ENCODE measurements at regions not wholly inside any gene's neighbourhood (a gene's known extent, or its start where the extent isn't known, plus 50 kb on each side); places are given as distances from the start of the nearest gene placed in this dataset.
A peak's percentile ranks its signal among the peaks of the same experiment; 100 is the strongest.

GRCh38 chr7:118111347-118111746, 72.6 kb upstream of the LSM8 start:
- Histone ChIP-seq H3K9ac (no peak overlapping the region), H3K36me3 (no peaks in the 10 kb centered on the region), H4K20me1 (no peaks in the 10 kb centered on the region), H3K4me3 (no peak overlapping the region), H3K4me2 (peak overlapping the region in 4 of 11 experiments; percentile 33 to 62 (median 52); a peak in 6 of 22 replicates), H3K27me3 (no peaks in the 10 kb centered on the region), H3K27ac (peak overlapping the region in 3 of 11 experiments; percentile 21 to 52 (median 41); a peak in 3 of 22 replicates), H3K4me1 (peaks cover 0 to 27% (median 0%) of the 10 kb centered on the region in 10 experiments; a peak in 7 of 20 replicates), H3K9me3 (replicated peaks in 1 of 11) (peaks cover 20 to 30% (median 29%) of the 10 kb centered on the region in 11 experiments)
- TF ChIP-seq Cebpa-rat (IDR thresholded peaks at IDR 0.05) = no peak

- Histone ChIP-seq H3K4me2 (no peak overlapping the region), H3K27ac (no peak overlapping the region), H3K4me1 (peaks cover 0 to 24% (median 0%) of the 10 kb centered on the region in 10 experiments; a peak in 7 of 20 replicates), H3K4me3 (no peak overlapping the region), H4K20me1 (no peaks in the 10 kb centered on the region), H3K36me3 (no peaks in the 10 kb centered on the region), H3K9me3 (replicated peaks in 1 of 11) (peaks cover 23 to 53% (median 43%) of the 10 kb centered on the region in 11 experiments), H3K27me3 (no peaks in the 10 kb centered on the region), H3K9ac (no peak overlapping the region)
- TF ChIP-seq Cebpa-rat (IDR thresholded peaks at IDR 0.05) = no peak
These were observed 69.8 kb upstream of the LSM8 start for GRCh38 chr7:118114175-118114574.

- Histone ChIP-seq H3K4me2 (peak overlapping the region in 9 of 11 experiments; percentile 8 to 54 (median 32); a peak in 12 of 22 replicates), H4K20me1 (no peaks in the 10 kb centered on the region), H3K9me3 (replicated peaks in 1 of 11) (peaks cover 5 to 31% (median 10%) of the 10 kb centered on the region in 11 experiments; a peak in 21 of 22 replicates), H3K4me3 (no peak overlapping the region), H3K27ac (no peak overlapping the region), H3K36me3 (no peaks in the 10 kb centered on the region), H3K9ac (no peak overlapping the region), H3K27me3 (no peaks in the 10 kb centered on the region), H3K4me1 (peaks cover 0 to 12% (median 10%) of the 10 kb centered on the region in 10 experiments; a peak in 13 of 20 replicates)
- no peak for TF ChIP-seq Cebpa-rat (IDR thresholded peaks at IDR 0.05)
These were observed 54.7 kb upstream of the LSM8 start for GRCh38 chr7:118129041-118129795.

- no peak overlapping the region for H3K9ac ChIP-seq
- H3K4me2 ChIP-seq = no peak overlapping the region
- TF ChIP-seq Cebpa-rat (IDR thresholded peaks at IDR 0.05) = no peak
- H3K27me3 ChIP-seq = no peaks in the 10 kb centered on the region
- H3K4me3 ChIP-seq = no peak overlapping the region
- peaks cover 0 to 12% (median 10%) of the 10 kb centered on the region in 10 experiments; a peak in 13 of 20 replicates for H3K4me1 ChIP-seq
- H3K27ac ChIP-seq = no peak overlapping the region
- no peaks in the 10 kb centered on the region for H3K36me3 ChIP-seq
- no peaks in the 10 kb centered on the region for H4K20me1 ChIP-seq
- H3K9me3 ChIP-seq (replicated peaks in 1 of 11) = peaks cover 14 to 28% (median 21%) of the 10 kb centered on the region in 11 experiments; a peak in 21 of 22 replicates
These were observed 51.2 kb upstream of the LSM8 start for GRCh38 chr7:118132764-118133163.

All from BLaER1 treated with 17β-estradiol and CSF1 and Interleukin-3, amounts not matched to agents 10 nM and 100 nM (cell line).